ENCODE measurements at regions not wholly inside any gene's neighbourhood (a gene's known extent, or its start where the extent isn't known, plus 50 kb on each side); places are given as distances from the start of the nearest gene placed in this dataset.

DNA sequence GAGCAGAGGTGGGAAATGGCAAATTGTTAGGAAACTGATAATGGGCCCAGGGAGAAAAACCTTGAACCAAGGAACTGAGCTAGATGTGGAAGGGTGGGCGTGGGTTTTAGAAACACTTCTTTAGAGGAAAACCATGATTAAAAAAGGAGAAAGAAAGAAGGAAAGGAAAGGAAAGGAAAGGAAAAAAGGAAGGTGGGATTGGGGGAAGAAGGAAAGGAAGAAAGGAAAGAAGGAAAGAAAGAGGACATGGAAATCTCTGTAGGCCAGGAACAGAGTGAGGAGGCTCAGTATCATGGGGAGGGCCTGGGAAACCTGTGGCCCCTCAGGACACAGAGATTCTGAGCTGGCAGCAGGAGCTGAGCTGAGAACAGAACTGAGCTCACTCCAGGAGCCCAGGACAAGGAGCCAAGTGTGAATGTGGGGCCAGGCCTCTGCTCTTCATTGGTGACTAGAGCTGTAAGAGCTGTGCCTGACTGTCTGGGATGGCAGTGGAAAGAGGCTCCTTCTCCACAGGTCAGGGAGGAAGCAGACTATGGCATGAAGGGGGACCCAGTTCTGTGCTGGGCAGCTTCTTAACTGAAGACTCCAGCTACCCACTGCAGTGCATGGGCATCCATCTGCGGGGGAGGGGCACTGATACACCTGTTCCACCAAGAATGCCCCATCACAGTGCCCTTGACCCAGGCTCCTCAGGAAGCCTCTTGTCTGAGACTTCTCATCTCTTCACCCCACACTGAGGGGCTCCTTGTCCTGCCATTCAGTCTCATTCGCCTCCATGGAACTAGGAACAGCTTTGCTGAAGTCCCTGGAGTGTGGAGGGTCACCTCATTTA, 116.1 kb upstream of the BACH2 start:
- H3K27ac ChIP-seq, result no peak overlapping the region
- no peaks in the 10 kb centered on the region for H3K36me3 ChIP-seq
- TF ChIP-seq, protein P1, sequence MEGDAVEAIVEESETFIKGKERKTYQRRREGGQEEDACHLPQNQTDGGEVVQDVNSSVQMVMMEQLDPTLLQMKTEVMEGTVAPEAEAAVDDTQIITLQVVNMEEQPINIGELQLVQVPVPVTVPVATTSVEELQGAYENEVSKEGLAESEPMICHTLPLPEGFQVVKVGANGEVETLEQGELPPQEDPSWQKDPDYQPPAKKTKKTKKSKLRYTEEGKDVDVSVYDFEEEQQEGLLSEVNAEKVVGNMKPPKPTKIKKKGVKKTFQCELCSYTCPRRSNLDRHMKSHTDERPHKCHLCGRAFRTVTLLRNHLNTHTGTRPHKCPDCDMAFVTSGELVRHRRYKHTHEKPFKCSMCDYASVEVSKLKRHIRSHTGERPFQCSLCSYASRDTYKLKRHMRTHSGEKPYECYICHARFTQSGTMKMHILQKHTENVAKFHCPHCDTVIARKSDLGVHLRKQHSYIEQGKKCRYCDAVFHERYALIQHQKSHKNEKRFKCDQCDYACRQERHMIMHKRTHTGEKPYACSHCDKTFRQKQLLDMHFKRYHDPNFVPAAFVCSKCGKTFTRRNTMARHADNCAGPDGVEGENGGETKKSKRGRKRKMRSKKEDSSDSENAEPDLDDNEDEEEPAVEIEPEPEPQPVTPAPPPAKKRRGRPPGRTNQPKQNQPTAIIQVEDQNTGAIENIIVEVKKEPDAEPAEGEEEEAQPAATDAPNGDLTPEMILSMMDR (IDR thresholded peaks at IDR 0.05), result no peak
- intact Hi-C loops (cut with DNase I; ENCODE audit: low total_unique reads), result no loop called here
- H3K4me1 ChIP-seq, result peaks cover 0 to 6% (median 5%) of the 10 kb centered on the region in 4 donors
- DNase-seq, result no peak
- no peak overlapping the region for H3K4me3 ChIP-seq
- H3K27me3 ChIP-seq, result no peaks in the 10 kb centered on the region
- no peaks in the 10 kb centered on the region for H3K9me3 ChIP-seq

DNA sequence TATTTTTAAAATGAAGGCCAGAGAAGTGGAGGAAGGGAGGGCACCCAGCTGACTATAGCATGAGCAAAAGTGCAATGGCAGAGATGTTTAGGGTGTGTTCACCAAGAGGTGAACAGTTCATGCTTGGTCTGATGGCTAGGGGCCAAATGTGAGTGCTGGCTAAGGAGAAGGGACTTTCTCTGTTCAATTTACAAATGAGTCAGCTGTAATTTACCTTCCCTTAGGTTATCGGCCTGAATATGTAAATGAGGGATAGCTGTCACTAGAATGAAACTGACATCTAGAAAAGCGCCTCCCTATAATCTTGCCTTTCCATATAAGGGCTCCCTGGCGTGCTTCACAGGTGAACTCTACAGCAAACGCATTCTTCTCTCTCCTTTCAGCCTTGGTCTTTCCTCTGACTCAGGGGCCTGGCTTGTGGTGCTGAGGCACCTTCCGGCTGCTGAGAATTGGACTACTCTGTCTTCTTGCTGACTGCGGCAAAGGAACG, 114.7 kb upstream of the BACH2 start:
- H3K4me3 ChIP-seq, result no peak overlapping the region
- DNase-seq, result no peak

DNA sequence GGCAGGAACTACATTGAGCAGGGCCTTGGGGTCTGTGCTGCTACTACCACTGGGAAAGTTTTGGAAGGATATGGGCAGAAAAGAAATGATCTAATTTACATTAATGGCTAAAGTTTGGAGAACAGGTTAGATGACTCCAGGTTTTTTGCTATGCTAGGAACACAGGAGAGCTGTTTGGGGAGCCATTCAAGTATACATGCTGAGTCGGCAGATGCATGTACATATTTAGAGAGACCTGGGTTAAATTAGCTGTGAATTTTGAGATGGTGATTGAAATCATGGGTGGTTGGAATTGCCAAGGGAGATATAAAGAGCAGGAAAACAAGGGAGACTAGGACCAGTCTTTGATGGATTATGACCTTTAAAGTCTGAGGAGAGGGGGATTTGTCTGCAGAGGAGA, 113.1 kb upstream of the BACH2 start:
- Histone ChIP-seq H3K27me3 (no peaks in the 10 kb centered on the region), H3K27ac (no peak overlapping the region), H3K36me3 (no peaks in the 10 kb centered on the region), H3K9me3 (no peaks in the 10 kb centered on the region), H3K4me1 (peaks cover 0 to 6% (median 5%) of the 10 kb centered on the region in 4 donors), H3K4me3 (no peak overlapping the region)
- no peak for DNase-seq
- intact Hi-C loops (cut with DNase I; ENCODE audit: low total_unique reads), result no loop called here
- TF ChIP-seq, protein P1 (IDR thresholded peaks at IDR 0.05), result no peak

More for the DNA sequence above, 114.7 kb upstream of the BACH2 start:
- no peaks in the 10 kb centered on the region for H3K36me3 ChIP-seq
- H3K27ac ChIP-seq, result no peak overlapping the region
- intact Hi-C loops (cut with DNase I; ENCODE audit: low total_unique reads), result no loop called here
- H3K9me3 ChIP-seq, result no peaks in the 10 kb centered on the region
- peaks cover 0 to 6% (median 5%) of the 10 kb centered on the region in 4 donors for H3K4me1 ChIP-seq
- TF ChIP-seq, protein P1 (IDR thresholded peaks at IDR 0.05), result no peak
- H3K27me3 ChIP-seq, result no peaks in the 10 kb centered on the region

GRCh38 chr6:90406957-90407356, 110.3 kb upstream of the BACH2 start:
- DNase-seq, result no peak
- Histone ChIP-seq H3K27me3 (peaks cover 0 to 8% of the 10 kb centered on the region in 2 donors), H3K36me3 (no peaks in the 10 kb centered on the region), H3K9me3 (no peaks in the 10 kb centered on the region), H3K4me3 (no peak overlapping the region), H3K4me1 (peaks cover 0 to 6% (median 0%) of the 10 kb centered on the region in 4 donors), H3K27ac (no peak overlapping the region)
- intact Hi-C loops (cut with DNase I; ENCODE audit: low total_unique reads), result no loop called here
- TF ChIP-seq, protein P1 (IDR thresholded peaks at IDR 0.05), result no peak

DNA sequence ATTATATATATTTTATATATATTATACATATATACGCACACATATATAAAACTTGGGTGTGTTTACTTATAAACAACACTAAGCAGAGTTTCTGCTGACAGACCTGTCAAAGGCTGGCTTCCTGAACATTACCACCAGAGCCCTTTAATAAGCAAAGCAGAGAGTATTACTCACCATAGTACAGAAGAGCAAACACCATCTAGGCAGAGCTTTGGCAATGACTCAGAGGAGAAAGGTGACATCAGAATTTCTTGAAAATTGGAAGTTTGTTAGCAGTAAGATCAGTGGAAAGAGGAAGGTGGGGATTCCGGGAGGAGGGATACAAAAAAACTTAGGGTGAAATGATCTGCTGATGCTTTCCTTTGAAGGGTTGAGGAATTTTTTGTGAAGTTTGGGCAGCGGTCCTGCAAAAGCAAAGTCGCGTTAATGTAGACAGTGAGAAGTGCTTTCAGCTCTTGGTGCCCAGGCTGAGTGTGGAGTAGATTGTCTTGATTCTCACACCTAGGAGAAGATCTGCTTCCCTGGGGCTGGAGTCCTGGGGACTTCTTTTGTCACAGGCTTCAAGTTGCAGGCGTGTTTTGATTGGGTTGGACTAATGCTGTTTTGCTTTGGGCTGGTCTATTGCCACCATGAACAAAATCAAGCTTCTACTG, 109.6 kb upstream of the BACH2 start:
- Histone ChIP-seq H3K36me3 (no peaks in the 10 kb centered on the region), H3K4me1 (peaks cover 0 to 6% (median 0%) of the 10 kb centered on the region in 4 donors), H3K9me3 (no peaks in the 10 kb centered on the region), H3K4me3 (no peak overlapping the region), H3K27ac (no peak overlapping the region), H3K27me3 (peaks cover 0 to 8% of the 10 kb centered on the region in 2 donors)
- TF ChIP-seq, protein P1 (IDR thresholded peaks at IDR 0.05), result no peak
- no peak for DNase-seq
- intact Hi-C loops (cut with DNase I; ENCODE audit: low total_unique reads), result no loop called here

Measured in tibial artery (tissue), 4 donors.